GM19025 (cell line): ENCODE measurements at regions not wholly inside any gene's neighbourhood (a gene's known extent, or its start where the extent isn't known, plus 50 kb on each side); places are given as distances from the start of the nearest gene placed in this dataset.
"Not testable (repeated sequence)": the region's sequence is repeated elsewhere in the genome, so short reads cannot be mapped to it uniquely, and the experiment has no call there.

Experiments
- ATAC-seq: cut with Tn5 transposase; IDR thresholded peaks from one replicate; pipeline ENCODE4 v1.9.1; 2021; ENCODE audit warnings: mild to moderate bottlenecking, low read depth, moderate library complexity; ENCODE audit not compliant: unreplicated experiment

DNA sequence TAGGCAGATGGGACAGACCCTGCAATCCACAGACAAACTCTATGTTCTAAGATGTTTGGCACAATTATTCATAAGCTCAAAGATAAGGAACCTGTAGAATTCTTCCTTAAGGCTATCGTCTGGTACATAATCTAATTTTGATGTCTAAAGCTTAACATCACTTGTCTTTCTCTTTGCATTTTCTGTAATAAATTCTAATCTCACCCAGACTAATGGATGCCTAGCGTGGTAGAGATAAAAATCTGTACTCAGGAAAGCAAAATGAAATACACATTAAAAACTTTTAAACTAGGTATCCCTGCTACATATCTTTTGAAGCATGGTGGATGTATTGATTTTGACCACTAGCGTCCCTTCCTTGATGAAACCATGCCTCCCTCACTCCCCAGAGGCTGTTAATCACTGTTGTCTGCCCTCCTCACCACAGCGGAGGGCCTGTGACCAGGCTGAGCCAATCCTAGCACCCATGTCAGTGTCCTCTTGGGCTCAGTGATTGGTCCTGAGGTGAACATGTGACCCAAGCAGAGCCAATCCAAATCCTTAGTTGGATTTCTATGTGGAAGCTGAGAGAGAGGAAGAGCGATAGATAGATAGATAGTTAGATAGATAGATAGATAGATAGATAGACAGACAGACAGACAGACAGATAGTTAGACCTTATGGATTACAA lies 82.2 kb upstream of the GRK3 start:
- no peak for ATAC-seq

DNA sequence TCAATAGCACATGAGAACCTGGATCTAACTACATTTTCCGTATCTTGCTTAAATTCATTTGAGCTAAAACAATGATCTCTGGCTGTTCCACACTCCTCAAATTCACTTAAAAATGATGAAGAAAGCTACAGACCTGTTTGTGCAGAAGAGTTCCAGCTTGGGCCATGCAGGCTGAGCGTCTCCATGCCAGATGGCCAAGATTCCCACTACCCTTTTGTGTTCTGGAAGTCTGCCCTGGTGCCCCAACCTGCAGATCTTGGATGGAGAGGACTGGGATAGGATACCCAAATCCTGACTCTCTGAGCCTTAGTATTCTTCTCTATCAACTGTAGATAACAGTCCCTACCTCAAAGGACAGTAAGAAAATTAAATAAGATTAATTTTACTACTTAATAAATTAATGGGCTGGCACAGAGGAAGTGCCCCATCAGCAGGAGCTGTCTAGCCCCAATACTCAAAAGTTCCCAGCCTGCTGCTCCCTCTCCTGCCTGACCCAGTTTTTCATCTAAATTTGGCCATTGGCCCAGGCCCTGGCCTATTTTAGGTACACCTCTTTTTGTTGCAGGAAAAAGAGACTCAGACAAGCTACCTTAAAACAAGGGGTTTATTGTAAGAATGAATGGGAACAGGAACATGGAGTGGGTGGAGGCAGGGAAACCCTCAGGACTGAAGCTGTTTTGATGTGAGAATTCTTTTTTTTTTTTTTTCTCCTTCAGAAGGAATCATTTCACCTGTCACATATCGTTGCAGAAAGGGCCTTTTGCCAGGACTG lies 81.4 kb upstream of the GRK3 start:
- ATAC-seq, result no peak

DNA sequence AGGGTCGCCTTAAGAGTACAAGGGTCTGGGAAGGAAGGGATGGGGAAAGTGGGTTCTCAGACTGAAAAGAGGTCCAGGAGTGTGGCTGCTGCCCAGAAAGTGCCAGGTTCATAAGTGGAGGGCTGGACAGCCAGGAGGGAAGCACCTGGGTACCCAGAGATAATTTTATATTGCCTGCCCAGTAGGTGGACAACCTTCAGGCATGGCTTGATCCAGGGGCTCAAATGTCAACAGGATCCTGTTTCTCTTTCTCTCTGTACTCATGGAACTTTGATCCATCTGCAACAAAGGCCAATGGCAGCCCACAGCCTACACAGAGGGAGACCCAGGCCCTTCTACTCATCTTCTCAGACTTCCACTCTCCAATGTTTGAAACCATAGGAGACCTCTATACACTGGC lies 80.5 kb upstream of the GRK3 start:
- no peak for ATAC-seq

DNA sequence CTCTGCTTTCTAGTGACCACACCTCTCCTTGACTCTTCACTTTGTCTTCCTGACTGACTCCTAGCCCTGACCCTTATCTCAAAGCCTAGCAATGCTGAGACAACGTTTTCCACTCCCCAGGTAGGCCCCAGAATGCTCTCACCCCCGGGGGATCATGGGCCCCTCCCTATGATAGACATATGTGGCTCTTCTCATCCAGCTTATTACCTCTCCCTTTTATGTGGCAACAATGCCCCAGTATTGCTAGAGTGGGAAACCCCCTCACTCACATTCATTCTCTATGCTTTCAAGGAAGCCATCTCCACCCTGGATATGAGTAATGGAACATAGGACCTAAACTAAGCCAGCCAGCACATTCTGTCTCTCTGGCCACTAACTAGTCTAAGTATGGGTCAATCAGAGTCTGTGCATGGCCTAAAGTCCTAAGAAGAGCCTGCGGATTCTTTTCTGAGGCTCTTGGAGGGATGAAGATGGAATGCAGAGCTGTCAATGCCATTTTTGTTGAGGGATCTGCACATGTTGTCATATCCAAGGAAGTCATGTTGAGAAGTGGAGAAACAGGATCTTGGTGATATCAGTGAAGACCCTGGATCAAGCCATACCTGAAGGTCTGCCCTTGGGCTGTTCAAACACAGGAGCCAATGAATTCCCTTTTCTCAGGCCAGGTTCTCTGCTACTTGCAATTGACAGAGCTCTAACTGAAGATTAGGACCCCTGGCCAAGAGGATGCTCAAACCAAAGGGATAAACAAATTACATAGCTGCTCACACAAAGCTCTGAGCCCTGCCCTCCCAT lies 79.8 kb upstream of the GRK3 start:
- no peak for ATAC-seq

DNA sequence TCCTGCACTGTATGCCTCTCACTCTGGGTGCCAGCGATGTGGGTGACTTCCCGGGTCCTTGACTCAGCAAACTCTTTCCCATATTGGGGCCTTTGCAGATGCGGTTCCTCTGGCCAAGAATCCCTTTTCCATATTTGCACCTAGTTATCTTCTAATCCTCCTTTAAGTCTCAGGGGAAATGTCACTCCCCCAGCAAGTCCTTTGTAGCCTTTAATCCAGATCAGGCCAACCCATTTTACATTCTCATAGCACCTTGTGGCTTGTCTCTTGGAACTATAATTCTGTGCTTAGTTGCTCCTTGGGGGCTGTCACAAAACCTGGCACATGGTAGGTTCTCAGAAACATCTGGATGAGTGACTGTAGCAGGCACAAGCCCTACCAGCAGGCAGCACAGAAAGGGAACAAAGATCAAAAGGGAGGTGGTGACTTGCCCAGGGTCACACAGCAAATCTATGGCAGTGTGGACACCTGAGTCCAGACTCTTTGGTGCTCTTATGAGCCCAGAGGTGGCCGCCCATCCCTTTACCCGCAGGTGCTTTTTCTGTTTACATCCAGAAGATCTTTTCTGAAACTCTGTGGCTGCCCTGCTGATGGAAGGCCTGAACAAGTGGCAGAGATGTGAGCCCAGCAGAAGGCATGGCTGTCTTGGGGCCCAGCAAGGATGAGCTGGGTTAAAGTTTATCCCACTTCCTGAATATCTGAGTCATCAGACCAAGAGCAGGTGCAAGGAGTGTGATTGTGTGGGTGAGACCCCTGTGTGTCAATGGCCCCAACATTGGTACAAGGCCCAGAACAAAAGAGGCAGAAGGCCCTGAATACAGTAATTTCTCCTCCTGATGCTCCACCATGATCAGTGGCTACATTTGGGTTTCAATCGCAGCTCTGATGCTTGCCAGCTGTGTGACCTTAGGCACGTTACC lies 78.6 kb upstream of the GRK3 start:
- peak; percentile 42 for ATAC-seq

DNA sequence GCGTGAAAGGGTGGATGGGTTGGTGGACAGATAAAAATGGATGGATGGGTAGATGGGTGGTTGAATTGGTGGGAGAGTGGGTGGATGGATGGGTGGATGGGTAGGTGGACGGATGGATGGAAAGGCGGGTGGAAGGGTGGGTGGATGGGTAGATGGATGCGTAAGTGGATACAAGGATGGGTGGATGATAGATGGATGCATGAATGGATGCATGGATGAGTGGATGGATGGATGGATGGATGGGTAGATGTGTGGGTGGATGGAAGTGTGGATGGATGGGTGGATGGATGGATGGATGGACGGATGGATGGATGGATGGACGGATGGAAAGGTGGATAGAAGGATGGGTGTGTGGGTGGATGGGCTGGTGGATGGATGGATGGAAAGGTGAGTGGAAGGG lies 77.0 kb upstream of the GRK3 start:
- no peak for ATAC-seq

DNA sequence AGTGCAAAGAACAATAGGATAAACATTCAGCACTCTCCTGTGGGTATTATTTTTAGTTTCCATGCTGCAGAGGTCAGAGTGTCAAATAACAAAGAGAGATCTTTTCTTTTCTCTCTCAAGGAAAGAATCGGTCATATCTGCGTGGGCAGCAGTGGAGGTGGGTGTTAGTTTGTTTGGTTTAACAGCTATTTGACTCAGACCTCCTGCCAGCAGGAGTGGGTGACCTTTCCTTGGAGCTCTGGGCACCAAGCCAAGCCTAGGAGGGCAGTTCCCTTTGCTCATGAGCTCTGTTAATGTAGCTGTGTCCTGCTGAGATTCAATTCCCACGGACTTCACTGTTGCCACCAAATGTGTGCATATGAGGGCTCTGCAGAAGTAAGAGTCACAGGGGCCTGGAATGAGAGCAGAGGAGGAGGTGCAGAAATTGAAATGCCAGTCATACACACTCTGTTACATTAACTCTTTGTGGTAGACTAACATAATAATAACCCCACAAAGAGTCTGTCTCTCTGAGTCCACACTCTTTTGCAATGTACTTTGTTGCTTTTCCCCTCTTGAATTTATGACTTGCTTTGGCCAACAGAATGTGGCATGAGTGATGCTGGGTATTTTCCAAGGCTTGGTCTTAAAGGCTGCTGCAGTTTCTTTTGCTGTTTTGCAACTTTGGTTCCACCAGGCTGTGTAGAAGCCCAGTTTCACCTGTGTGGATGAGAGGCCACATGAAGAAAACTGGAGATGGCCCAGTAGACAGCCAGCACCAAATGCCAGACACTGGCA lies 76.0 kb upstream of the GRK3 start:
- no peak for ATAC-seq

DNA sequence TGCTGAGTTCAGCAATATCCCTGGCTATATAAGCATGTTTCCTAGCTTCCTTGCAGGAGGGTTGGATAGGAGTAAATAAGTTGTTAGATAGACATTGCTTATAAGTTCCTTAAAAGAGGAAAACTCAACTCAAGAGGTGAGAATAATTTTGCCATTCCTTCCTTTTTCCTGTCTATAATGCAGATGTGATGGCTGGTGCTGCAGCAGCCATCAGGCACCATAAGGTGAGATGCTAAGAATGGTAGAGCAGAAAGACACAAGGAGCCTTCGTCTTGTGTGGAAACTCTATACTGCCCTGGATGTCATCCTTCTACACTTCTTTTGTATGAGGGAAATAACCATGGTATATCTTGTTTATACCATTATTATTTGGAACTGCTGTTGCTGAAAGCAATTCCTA lies 74.5 kb upstream of the GRK3 start:
- no peak for ATAC-seq

DNA sequence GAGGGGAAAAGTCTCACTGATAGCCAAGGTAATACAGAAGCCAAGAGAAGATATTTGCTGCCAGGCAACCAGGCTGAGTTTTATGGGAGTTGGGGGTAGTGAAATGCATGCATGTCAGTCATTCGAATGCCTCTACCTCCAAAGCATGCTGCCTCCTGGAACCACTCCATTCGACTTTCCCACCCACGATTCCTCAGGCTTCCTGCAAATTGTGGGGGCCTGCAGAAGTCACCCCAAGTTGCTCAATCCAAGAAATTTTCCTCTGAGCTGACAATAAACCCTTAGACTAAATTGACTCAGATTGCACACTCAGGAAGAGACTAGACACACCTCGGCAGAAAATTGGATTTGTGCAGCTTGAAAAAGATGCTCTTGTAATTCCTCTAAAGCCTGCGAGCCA lies 73.6 kb upstream of the GRK3 start:
- no peak for ATAC-seq

DNA sequence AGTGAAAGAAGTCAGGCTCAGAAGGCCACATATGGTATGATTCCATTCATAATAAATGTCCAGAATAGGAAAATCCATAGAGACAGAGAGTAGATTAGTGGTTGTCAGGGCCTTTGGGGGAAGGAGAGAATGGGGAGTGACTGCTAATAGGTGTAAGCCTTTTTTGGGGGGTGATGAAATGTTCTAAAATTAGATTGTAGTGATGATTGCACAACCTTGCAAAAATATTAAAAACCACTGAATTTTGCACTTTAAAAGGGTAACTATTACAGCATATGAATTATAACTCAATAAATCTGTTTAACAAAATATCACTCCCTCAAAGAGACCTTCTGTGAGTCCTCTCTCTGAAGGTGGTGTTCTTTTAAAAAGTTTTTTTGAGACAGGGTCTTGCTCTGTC lies 72.3 kb upstream of the GRK3 start:
- ATAC-seq, result no peak

DNA sequence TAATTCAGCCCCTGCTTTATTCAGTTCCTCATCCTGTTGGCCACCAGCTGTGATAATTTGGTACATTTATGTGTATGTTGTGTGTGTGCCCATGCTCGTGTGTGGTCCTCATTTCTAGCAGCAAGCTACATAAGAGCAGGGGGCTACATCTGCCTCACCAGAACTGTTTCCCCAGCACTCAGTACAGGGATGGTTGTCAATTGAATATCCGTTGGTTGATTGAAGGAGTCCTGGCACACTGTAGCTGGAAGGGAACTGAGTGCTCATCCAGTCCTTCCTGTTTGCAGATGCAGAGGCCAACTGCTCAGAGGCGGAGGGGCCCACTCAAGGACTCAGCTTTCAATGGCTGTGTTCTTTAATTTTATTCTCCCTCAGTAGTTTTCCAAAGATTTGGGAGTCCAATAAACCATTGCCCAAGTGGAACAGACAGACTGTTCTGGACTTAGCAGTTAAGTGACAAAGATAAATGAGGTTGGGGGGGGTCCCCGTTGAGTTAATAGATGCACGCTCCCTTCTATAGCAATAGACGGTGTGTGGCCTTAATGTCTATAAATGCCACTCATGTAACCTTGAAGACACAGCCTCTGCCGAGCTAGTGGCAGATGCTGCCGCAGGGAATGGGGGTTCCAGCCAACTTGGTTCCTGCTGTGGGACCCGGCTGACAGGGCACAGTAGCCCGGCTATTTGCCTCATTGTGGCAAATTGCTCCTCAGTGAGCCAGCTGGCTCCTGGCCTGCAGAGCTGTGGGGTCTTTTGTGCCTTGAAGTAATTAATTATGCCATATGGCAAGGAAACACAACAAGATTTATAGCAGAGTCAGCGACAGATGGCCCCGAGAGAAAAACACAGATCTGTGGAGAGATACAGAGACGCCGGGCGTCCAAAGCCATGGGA lies 71.4 kb upstream of the GRK3 start:
- no peak for ATAC-seq

DNA sequence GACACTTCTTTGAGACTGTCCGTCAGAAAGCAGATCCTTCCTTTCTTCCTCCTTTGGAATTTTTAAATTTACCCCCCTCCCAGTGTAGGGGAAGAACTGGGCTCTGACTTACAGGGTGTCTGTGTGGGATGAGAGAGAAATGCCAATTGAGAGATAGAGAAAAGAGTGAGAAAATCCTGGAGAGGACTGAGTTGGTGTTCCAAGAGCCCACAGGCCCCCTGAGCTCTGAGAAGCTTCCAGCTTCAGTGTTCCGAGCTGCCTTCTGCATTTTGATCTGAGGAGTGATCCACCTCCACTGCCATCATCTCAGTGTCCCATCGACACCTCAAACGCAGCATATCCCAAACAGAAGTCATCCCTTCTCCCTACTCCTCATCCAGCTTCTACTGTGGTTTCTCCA lies 70.7 kb upstream of the GRK3 start:
- ATAC-seq, result no peak

DNA sequence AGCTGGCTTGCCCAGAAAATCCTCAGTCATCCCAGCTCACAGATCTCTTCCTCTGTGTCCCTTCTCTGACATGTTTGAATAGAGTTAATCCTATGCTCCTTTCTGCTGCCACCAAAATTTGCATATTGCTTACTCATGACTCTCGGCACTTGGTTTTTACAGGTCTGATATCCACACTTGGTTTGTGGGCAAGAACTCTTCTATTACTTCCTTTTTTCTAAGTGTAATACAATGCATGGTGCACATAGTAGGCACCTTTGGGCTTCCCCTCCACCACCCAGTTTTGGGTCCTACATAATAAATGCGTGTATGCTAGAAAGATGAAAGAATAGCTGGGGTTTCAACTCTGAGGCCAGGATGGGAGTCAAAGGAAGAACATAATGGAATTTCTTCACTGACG lies 69.7 kb upstream of the GRK3 start:
- peak; percentile 67 for ATAC-seq

DNA sequence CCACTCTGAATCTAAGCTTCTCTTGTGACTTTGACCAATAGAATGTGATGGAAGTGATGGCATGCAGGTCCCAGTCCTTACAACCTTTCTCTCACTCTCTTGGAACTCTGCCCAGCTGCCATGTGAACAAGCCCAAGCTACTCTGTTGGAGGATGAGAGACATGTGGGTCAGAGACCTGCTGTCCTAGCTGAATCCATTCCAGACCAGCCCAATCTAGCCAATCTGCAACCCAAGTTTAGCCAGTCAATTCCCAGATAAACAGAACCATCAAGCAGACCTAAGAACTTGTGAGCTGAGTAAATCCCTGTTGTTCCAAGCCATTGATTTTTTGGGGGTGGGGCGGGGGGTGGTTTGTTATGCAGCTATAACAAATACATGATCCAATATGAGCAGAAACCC lies 69.2 kb upstream of the GRK3 start:
- no peak for ATAC-seq

DNA sequence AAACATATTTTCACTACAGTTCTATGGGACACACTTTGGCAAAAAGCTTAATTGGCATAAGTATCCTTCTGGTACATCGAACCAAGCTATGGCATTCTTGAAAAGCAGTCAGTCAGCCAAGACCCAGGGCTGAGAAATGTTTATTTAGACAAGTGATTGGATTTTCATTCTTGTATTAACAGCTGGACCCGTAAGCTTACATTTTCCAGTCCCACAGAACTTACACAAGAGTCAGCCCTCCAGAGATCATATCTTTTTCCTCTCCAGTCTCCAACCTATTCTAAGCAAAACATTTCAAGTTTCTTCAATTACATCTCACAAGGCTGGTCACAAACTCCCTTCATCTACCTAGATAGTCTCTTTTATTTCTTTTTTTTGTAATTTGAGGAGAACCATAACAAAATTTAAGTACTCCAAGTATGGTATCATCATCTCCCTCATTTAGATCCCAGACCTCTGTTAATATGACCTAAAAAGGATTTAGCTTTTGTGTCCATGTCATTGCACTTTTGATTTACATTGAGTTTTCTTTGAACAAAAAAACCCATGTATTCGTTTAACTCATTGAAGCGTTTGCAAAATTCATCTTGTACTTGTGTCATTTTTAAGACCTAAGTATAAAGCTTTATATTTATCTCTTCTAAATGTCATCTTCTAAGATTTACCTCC lies 67.9 kb upstream of the GRK3 start:
- ATAC-seq, result no peak

DNA sequence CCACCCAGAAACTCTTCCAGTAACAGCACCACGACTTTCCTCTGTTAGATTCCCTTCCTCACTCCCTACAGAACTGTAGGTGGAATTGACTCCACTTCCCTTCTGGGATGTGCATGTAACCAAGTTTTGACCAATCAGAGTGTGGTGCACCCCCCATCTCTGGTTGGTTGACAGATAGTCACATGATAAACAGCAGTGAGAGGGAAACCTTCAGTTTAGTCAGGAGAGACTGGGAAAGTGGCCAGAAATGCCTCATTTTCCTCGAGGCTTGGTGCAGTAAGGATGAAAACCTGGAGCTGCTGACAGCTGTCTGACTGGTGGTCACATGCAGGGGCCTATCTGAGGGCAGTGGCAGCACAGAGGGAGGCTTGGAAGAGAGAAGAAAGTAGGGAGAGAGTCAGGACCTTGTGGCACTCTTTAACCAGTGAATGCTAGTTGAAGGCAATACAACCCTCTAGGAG lies 67.3 kb upstream of the GRK3 start:
- ATAC-seq, result no peak

DNA sequence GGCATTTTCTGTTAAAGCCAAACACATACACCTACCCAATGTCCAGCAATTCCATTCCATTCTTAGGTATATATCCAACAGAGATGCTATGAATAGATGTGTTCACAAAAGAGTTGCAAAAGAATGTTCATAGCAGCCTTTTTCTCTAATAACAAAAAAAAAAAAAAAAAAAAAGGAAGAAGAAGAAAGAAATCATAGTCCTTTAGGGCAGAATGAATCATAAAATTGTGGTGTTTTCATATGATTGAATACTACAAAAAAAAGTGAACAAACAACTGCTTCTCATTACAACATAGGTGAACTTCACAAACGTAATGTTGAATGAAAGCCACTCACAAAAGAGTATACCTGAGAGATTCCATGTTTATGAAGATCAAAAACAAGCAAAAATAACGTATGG lies 66.8 kb upstream of the GRK3 start:
- ATAC-seq, result no peak

DNA sequence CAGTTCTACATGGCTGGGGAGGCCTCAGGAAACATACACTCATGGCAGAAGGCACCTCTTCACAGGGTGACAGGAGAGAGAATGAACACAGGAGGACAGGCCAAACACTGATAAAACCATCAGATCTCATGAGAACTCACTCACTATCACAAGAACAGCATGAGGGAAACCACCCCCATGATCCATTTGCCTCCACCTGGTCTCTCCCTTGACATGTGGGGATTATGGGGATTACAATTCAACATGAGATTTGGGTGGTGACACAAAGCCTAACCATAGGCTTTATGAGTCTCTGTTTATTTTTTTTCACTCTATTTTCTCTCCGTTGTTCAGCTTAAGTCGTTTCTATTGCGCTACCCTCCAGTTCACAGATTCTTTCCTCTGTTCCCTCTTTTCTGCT lies 63.8 kb upstream of the GRK3 start:
- not testable (repeated sequence) for ATAC-seq
